ENCODE measurements at regions not wholly inside any gene's neighbourhood (a gene's known extent, or its start where the extent isn't known, plus 50 kb on each side); places are given as distances from the start of the nearest gene placed in this dataset.

- no peak for TF ChIP-seq PTBP1 (IDR thresholded peaks at IDR 0.05; ENCODE audit: low read depth, low read length, poor library complexity, severe bottlenecking)
Observed at GRCh38 chr9:8095672-8096086, 296.1 kb upstream of the DMAC1 start (continued).

- no peak for DNase-seq (ENCODE audit: low spot score)
- FAIRE-seq, result no peak
- H2AFZ ChIP-seq (ENCODE audit: low read length), result no peak overlapping the region
- ChIA-PET CTCF (ENCODE audit: low intra/inter-chr PET ratio, low total read pairs) (no interaction called here), POLR2A (no interaction called here)
- no peak overlapping the region for H3K4me3 ChIP-seq (replicated peaks in 1 of 3; ENCODE audit: insufficient read depth in 1 of 3, low read depth in 2 of 3, low read length in 3 of 3)
- no peaks in the 10 kb centered on the region for H3K36me3 ChIP-seq (replicated peaks in 1 of 2; ENCODE audit: control insufficient read depth in 1 of 2, insufficient read depth in 2 of 2, low read length in 2 of 2)
- intact Hi-C loops (cut with micrococcal nuclease; ENCODE audit: unreplicated experiment) (no loop called here), in situ Hi-C loops (cut with HindIII; ENCODE audit: extremely low pct_ligation_motif_present, low pct_unique_long_range_greater_than_20kb) (no loop called here)
- H4K20me1 ChIP-seq (ENCODE audit: insufficient read depth, low read length), result no peaks in the 10 kb centered on the region
- ATAC-seq, result no peak
- H3K9me3 ChIP-seq (ENCODE audit: low read length), result peaks cover 85% of the 10 kb centered on the region
- no peaks in the 10 kb centered on the region for H3K4me1 ChIP-seq (ENCODE audit: insufficient read depth, low read length)
- H3K9ac ChIP-seq (ENCODE audit: insufficient read depth, low read depth, low read length), result no peak overlapping the region
- no TSS peak for BruUV-seq (replicated peaks)
- no peaks in the 10 kb centered on the region for H3K79me2 ChIP-seq (ENCODE audit: insufficient read depth, low read length)
- H3K27ac ChIP-seq (ENCODE audit: extremely low read length, insufficient read depth, low read length), result no peak overlapping the region
- H3K27me3 ChIP-seq (ENCODE audit: control insufficient read depth in 1 of 2, insufficient read depth in 2 of 2, low read length in 2 of 2), result no peaks in the 10 kb centered on the region
- H3K4me2 ChIP-seq (ENCODE audit: low read depth, low read length), result no peak overlapping the region
- TF ChIP-seq ZNF784 (CRISPR knock-in tag; IDR thresholded peaks at IDR 0.05; ENCODE audit: borderline replicate concordance) (no peak), ARID4A (CRISPR knock-in tag; IDR thresholded peaks at IDR 0.05; ENCODE audit: borderline replicate concordance) (no peak), ZNF660 (CRISPR knock-in tag; IDR thresholded peaks at IDR 0.05; ENCODE audit: borderline replicate concordance, low read depth) (no peak), SMAD9 (CRISPR knock-in tag; IDR thresholded peaks at IDR 0.05) (no peak), CREB1 (IDR thresholded peaks at IDR 0.05) (no peak), CREB1 (CRISPR knock-in tag; IDR thresholded peaks at IDR 0.05) (no peak), GATAD1 (CRISPR knock-in tag; IDR thresholded peaks at IDR 0.05) (no peak), ZNF777 (CRISPR knock-in tag; IDR thresholded peaks at IDR 0.05) (no peak), MXD4 (CRISPR knock-in tag; IDR thresholded peaks at IDR 0.05) (no peak), AKAP8 (CRISPR knock-in tag; IDR thresholded peaks at IDR 0.05) (no peak), IKZF1 (IDR thresholded peaks at IDR 0.05) (no peak), HNF1A (IDR thresholded peaks at IDR 0.05; ENCODE audit: low read depth) (no peak), HNF1A (CRISPR knock-in tag; IDR thresholded peaks at IDR 0.05; ENCODE audit: borderline replicate concordance) (no peak), ZBTB8A (CRISPR knock-in tag; IDR thresholded peaks at IDR 0.05; ENCODE audit: borderline replicate concordance, low read depth) (no peak)
Observed at GRCh38 chr9:8088477-8088876, 288.9 kb upstream of the DMAC1 start.
